Esophagus (tissue), 2 donors: ENCODE measurements at regions not wholly inside any gene's neighbourhood (a gene's known extent, or its start where the extent isn't known, plus 50 kb on each side); places are given as distances from the start of the nearest gene placed in this dataset.

Source experiments
- H3K27ac ChIP-seq, 2 donors: one replicate each; pipeline ENCODE4 v1.5.1; 2013; ENCODE audit warnings: low read depth in 2 of 2, mild to moderate bottlenecking in 2 of 2, inconsistent platforms in 1 of 2, low read length in 1 of 2, moderate library complexity in 1 of 2
- H3K27me3 ChIP-seq, 2 donors: one replicate each; pipeline ENCODE4 v1.6.1; 2013; ENCODE audit warnings: low read length in 2 of 2, control low read depth in 1 of 2, mild to moderate bottlenecking in 1 of 2; ENCODE audit not compliant: insufficient read depth in 2 of 2, control insufficient read depth in 1 of 2
- H3K36me3 ChIP-seq, 2 donors: one replicate each; pipeline ENCODE4 v1.6.1; 2013; ENCODE audit warnings: low read length in 1 of 2; ENCODE audit not compliant: control insufficient read depth in 2 of 2, insufficient read depth in 2 of 2
- H3K4me1 ChIP-seq, 2 donors: one replicate each; pipeline ENCODE4 v1.6.1; 2013; ENCODE audit warnings: low read length in 1 of 2; ENCODE audit not compliant: control insufficient read depth in 2 of 2, insufficient read depth in 2 of 2
- H3K4me3 ChIP-seq, 2 donors: one replicate each; pipeline ENCODE4 v1.5.1; 2013; ENCODE audit warnings: low read length in 2 of 2, mild to moderate bottlenecking in 2 of 2, low read depth in 1 of 2, moderate library complexity in 1 of 2
- H3K9me3 ChIP-seq, 2 donors: one replicate each; pipeline ENCODE4 v1.6.1; 2013; ENCODE audit warnings: mild to moderate bottlenecking in 2 of 2, low read depth in 1 of 2, low read length in 1 of 2, moderate library complexity in 1 of 2; ENCODE audit not compliant: control insufficient read depth in 2 of 2, insufficient read depth in 1 of 2
- WGBS, 2 donors: extraction: QIAGEN DNeasy Blood & Tissue Kit; methylation state at CpG; one replicate each; pipeline ENCODE4 v1.1.7; 2013; 5-methylcytosine and 5-hydroxymethylcytosine counted together
- donor health status: healthy with polysubstance abuse.
- donor health status: Bipolar disorder and iron deficiency.

GRCh38 chr6:167576828-167577503 is 249.7 kb upstream of the AFDN start:
- H3K9me3 ChIP-seq = peaks cover 0 to 5% of the 10 kb centered on the region in 2 donors
- no peak overlapping the region for H3K27ac ChIP-seq
- WGBS, 2 donors = 75 to 80% methylated on average over 21 of the region's 21 CpGs

GRCh38 chr6:167577891-167578361 is 248.8 kb upstream of the AFDN start:
- WGBS, 2 donors = 73 to 82% methylated on average over 13 of the region's 13 CpGs
- no peaks in the 10 kb centered on the region for H3K4me1 ChIP-seq
- H3K9me3 ChIP-seq = peaks cover 0 to 5% of the 10 kb centered on the region in 2 donors
- H3K27ac ChIP-seq = no peak overlapping the region
- H3K27me3 ChIP-seq = no peaks in the 10 kb centered on the region
- no peaks in the 10 kb centered on the region for H3K36me3 ChIP-seq
- H3K4me3 ChIP-seq = no peak overlapping the region

More at GRCh38 chr6:167576828-167577503, 249.7 kb upstream of the AFDN start:
- H3K4me3 ChIP-seq = no peak overlapping the region
- H3K36me3 ChIP-seq = no peaks in the 10 kb centered on the region
- H3K4me1 ChIP-seq = no peaks in the 10 kb centered on the region
- H3K27me3 ChIP-seq = no peaks in the 10 kb centered on the region

DNA sequence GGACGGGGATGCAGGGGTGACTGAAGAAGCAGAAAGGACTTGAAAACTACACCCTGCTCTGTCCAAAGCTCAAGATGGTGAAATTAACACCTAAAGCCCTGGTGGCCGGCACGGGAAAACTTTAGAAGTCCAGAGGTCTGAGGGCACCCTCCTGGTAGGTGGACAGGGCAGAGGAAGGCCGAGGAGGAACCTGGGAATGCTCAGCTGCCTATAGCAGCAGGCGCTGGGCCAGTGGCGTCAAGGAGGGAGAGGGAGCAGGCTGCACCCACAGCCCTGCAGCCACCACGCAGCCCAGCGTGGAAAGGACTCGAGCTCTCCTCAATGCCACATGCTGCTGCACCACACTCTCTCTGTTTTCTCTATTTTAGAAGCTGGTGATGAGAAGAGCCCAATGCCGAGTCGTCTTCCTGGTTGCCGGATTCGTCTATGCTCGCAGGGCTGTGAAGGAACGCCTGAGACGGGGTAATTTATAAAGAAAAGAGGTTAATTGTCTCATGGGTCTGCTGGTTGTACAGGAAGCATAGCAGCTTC is 248.3 kb upstream of the AFDN start:
- no peaks in the 10 kb centered on the region for H3K27me3 ChIP-seq
- H3K4me1 ChIP-seq = no peaks in the 10 kb centered on the region
- H3K36me3 ChIP-seq = no peaks in the 10 kb centered on the region
- no peak overlapping the region for H3K27ac ChIP-seq
- peaks cover 0 to 5% of the 10 kb centered on the region in 2 donors for H3K9me3 ChIP-seq
- 89 to 93% methylated on average over 16 of the region's 16 CpGs for WGBS, 2 donors
- H3K4me3 ChIP-seq = no peak overlapping the region

DNA sequence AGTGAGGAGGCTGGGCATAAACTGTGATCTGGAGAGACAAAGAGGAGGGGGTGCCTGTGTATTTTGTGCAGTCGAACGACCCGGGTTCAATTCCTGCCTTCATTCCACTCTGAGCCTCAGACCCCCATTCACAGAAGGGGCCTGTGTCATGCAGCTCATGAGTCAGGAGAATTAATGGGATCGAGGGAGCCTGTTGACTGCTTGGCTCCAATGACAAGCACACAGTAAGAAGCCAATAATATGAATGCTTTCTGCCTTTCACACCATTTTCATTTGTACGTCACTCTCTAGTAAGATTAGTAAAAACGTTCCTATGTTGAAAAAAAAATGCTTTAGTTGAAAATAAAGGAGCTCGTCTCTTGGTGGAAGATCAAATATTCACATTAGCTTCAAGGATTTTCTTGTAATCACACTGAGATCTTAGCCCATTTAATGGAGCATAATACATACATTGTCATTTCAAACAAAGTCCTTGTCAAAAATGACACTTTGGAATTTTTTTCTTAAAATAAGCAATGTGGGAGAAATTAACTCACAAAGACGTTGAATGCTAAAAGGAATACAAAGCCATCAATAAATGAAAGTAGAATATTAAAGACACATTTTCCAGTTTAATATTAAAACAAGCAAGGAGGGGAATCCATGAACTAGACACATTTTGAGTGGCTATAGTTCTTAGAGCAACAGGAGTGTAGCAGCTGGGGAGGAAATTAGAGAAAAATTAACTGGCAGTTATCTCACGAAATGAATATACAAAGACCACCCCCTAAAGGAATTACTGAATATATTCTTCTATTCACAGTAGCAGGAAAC is 246.7 kb upstream of the AFDN start:
- WGBS, 2 donors = 55 to 64% methylated on average over 9 of the region's 9 CpGs
- H3K4me3 ChIP-seq = no peak overlapping the region
- H3K9me3 ChIP-seq = peaks cover 0 to 5% of the 10 kb centered on the region in 2 donors
- H3K4me1 ChIP-seq = no peaks in the 10 kb centered on the region
- H3K27me3 ChIP-seq = no peaks in the 10 kb centered on the region
- no peak overlapping the region for H3K27ac ChIP-seq
- H3K36me3 ChIP-seq = no peaks in the 10 kb centered on the region

DNA sequence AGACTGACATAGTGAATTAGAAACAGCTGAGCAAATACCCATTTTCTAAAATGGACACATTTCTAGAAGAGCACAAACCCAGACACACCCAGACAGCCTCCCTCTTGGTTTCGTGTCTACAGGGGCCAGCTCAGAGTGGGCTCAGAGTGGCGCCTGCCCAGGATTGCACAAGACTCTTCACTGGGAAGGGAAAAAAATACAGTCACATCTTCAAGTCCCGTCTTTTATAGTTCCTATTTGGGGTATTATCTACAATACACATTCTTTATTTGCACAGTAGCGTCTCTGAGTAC is 246.1 kb upstream of the AFDN start:
- Histone ChIP-seq H3K27me3 (no peaks in the 10 kb centered on the region), H3K4me3 (no peak overlapping the region), H3K36me3 (no peaks in the 10 kb centered on the region), H3K4me1 (no peaks in the 10 kb centered on the region), H3K9me3 (peaks cover 0 to 5% of the 10 kb centered on the region in 2 donors), H3K27ac (no peak overlapping the region)
- WGBS, 2 donors = 43 to 74% methylated on average over 4 of the region's 4 CpGs

- Histone ChIP-seq H3K4me3 (no peak overlapping the region), H3K36me3 (no peaks in the 10 kb centered on the region), H3K27me3 (no peaks in the 10 kb centered on the region), H3K27ac (no peak overlapping the region), H3K4me1 (no peaks in the 10 kb centered on the region), H3K9me3 (peaks cover 0 to 5% of the 10 kb centered on the region in 2 donors)
- 93 to 95% methylated on average over 6 of the region's 6 CpGs for WGBS, 2 donors
Measured at GRCh38 chr6:167581637-167582036, 245.1 kb upstream of the AFDN start.

- Histone ChIP-seq H3K9me3 (peaks cover 0 to 5% of the 10 kb centered on the region in 2 donors), H3K36me3 (no peaks in the 10 kb centered on the region), H3K27me3 (no peaks in the 10 kb centered on the region), H3K4me3 (no peak overlapping the region), H3K27ac (no peak overlapping the region), H3K4me1 (peaks cover 0 to under 1% of the 10 kb centered on the region in 2 donors)
- WGBS, 2 donors = 86 to 89% methylated on average over 2 of the region's 2 CpGs
Measured at GRCh38 chr6:167583412-167583811, 243.3 kb upstream of the AFDN start.

DNA sequence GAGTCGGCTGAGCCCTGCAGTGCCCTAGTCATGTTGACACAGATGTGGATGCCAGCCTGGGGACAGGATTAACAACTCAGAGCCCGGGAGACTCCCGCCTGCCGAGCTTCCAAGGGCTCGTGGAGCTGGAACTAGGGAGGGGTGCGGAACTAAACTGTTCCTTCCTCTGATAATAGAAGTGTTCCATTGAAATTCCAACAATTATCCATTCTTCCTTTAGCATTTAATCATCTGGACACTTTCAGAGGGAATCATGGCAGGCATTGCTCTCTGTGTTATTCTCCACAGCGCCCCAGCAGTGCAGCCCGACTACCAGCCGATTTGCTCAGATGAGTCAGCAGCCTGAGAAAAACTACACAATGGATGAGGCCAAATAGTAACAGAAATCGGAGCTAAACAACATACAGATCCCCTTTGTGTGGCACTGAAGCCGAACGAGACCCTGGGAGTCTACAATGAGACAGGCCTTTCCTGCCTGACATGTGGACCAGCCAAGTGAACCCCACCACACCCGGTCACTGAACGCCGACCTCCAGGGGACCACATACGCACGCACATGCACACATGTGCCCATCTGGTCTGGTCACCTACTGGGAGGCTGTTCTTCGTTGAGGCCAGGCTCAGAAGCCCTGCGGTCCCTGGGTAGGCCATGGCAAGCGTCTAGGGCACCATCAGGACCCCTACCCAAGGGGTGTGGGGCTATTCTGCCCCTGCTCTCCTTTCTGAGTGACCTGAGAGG is 238.4 kb upstream of the AFDN start:
- peaks cover 0 to 4% of the 10 kb centered on the region in 2 donors for H3K9me3 ChIP-seq
- WGBS, 2 donors = 61 to 66% methylated on average over 20 of the region's 20 CpGs
- no peaks in the 10 kb centered on the region for H3K27me3 ChIP-seq
- peaks cover 0 to 2% of the 10 kb centered on the region in 2 donors for H3K4me1 ChIP-seq
- H3K36me3 ChIP-seq = no peaks in the 10 kb centered on the region
- no peak overlapping the region for H3K27ac ChIP-seq
- no peak overlapping the region for H3K4me3 ChIP-seq

GRCh38 chr6:167588920-167589614 is 237.6 kb upstream of the AFDN start:
- Histone ChIP-seq H3K27ac (no peak overlapping the region), H3K36me3 (no peaks in the 10 kb centered on the region), H3K4me3 (no peak overlapping the region), H3K27me3 (no peaks in the 10 kb centered on the region), H3K4me1 (peaks cover 0 to 2% of the 10 kb centered on the region in 2 donors), H3K9me3 (peaks cover 0 to 4% of the 10 kb centered on the region in 2 donors)
- WGBS, 2 donors = 92% methylated on average over 18 of the region's 18 CpGs
